Right lobe of liver (tissue), 6 donors: ENCODE measurements at regions not wholly inside any gene's neighbourhood (a gene's known extent, or its start where the extent isn't known, plus 50 kb on each side); places are given as distances from the start of the nearest gene placed in this dataset.

Experiments
- ATAC-seq, 4 donors: fragments of 200-7000 bp; cut with Tn5 transposase; one replicate each; pipeline ENCODE4 v1.9.1; 2020; ENCODE audit warnings: mild to moderate bottlenecking in 4 of 4, moderate library complexity in 4 of 4
- DNase-seq, 3 donors: peaks; one replicate each; pipeline ENCODE4 v3.0.0-alpha.2; 2020
- H3K27ac ChIP-seq, 3 donors: fragments of 200-600 bp; one replicate each; pipeline ENCODE4 v1.8.0; 2022
- H3K27me3 ChIP-seq, 2 donors: fragments of 200-600 bp; one replicate each; pipeline ENCODE4 v1.8.0; 2022
- H3K36me3 ChIP-seq, 4 donors: fragments of 200-600 bp; sonication (generic) in 1 of 4; one replicate each; pipeline versions ENCODE4 v1.5.1 to v1.8.0; 2017 to 2022; ENCODE audit warnings: control low read depth in 1 of 4
- H3K4me1 ChIP-seq, 4 donors: fragments of 200-600 bp; sonication (generic) in 1 of 4; one replicate each; pipeline versions ENCODE4 v1.5.1 to v1.8.0; 2017 to 2022; ENCODE audit warnings: control low read depth in 1 of 4
- H3K4me3 ChIP-seq, 3 donors: fragments of 200-600 bp; one replicate each; pipeline ENCODE4 v1.8.0; 2022
- H3K9me3 ChIP-seq, 4 donors: fragments of 200-600 bp; sonication (generic) in 1 of 4; one replicate each; pipeline versions ENCODE4 v1.5.1 to v1.8.0; 2017 to 2022; ENCODE audit warnings: control low read depth in 1 of 4
- POLR2A ChIP-seq: fragments of 450-650 bp; IDR thresholded peaks from one replicate; pipeline ENCODE4 v1.6.1; 2017; ENCODE audit warnings: antibody characterized with exemption, mild to moderate bottlenecking
- WGBS: methylation state at CpG from one replicate; pipeline ENCODE4 v1.1.6; 2018; ENCODE audit warnings: low coverage, low lambda C conversion rate; ENCODE audit not compliant: insufficient coverage; ENCODE audit errors: missing lambda C conversion rate; 5-methylcytosine and 5-hydroxymethylcytosine counted together
- intact Hi-C, 2 donors: fragments of 100-400 bp; cut with DNase I; formaldehyde crosslinking; loops; one replicate each; pipeline versions ENCODE4 v1.11.2 to v1.14.1; 2022
- TF ChIP-seq, protein P1 (sequence below), 4 donors: fragments of 200-600 bp in 3 of 4; fragments of 450-650 bp in 1 of 4; IDR thresholded peaks; one replicate each; pipeline versions ENCODE4 v1.5.1 to v1.8.0; 2016 to 2022; ENCODE audit warnings: antibody characterized with exemption in 4 of 4, mild to moderate bottlenecking in 2 of 4
- donor health status: DM: no; HTN: yes; CAD: no.
- donor health status: DM: no; HTN: no; CAD: no.
- donor health status: DM: no; HTN: no; CAD: no.
- donor health status: DM: no; HTN: yes; CAD: no.
- donor health status: DM: no; HTN: yes; CAD: no.

DNA sequence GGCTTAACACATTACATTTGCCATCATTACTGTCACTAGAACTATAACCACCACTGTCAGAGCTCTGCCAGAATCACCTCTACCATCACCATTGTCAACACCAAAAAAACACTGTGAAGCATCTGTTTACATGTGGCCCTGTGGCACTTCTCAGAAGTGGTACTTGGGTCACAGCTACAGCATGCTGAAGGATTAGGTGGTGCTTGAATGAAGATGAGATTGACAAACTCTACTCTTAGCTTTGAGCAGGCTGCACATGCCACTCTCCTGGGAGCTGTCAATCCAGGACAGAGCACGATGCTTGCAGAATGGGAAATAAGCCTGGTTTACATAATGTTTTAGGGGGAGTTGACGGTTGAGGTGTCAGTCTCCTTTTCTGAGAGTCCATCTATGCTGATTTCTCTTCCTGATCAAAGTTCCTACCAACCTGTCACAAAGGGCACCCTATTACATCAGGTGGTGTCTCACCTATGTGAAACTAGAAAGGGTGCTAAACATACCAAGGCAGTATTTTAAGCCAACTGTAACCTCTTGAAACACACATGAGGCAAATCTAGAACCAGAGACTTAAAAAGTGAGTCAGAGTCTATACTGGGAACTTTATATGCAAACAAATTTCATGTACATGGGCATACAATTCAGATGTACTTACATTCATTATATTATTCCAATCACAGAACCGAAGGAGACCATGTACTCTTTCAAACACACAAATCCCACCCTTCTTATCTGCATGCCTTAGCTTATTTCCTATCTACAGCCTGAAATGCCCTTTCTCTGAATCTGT lies 258.7 kb downstream of the EMP1 start:
- intact Hi-C loops = no loop called here
- DNase-seq (no peak), ATAC-seq (no peak)
- 82% methylated on average over 3 of the region's 3 CpGs for WGBS
- Histone ChIP-seq H3K36me3 (no peaks in the 10 kb centered on the region), H3K4me3 (no peak overlapping the region), H3K4me1 (peaks cover 0 to 4% (median 0%) of the 10 kb centered on the region in 4 donors), H3K9me3 (no peaks in the 10 kb centered on the region), H3K27me3 (no peaks in the 10 kb centered on the region), H3K27ac (no peak overlapping the region)
- TF ChIP-seq, protein P1, sequence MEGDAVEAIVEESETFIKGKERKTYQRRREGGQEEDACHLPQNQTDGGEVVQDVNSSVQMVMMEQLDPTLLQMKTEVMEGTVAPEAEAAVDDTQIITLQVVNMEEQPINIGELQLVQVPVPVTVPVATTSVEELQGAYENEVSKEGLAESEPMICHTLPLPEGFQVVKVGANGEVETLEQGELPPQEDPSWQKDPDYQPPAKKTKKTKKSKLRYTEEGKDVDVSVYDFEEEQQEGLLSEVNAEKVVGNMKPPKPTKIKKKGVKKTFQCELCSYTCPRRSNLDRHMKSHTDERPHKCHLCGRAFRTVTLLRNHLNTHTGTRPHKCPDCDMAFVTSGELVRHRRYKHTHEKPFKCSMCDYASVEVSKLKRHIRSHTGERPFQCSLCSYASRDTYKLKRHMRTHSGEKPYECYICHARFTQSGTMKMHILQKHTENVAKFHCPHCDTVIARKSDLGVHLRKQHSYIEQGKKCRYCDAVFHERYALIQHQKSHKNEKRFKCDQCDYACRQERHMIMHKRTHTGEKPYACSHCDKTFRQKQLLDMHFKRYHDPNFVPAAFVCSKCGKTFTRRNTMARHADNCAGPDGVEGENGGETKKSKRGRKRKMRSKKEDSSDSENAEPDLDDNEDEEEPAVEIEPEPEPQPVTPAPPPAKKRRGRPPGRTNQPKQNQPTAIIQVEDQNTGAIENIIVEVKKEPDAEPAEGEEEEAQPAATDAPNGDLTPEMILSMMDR (IDR thresholded peaks at IDR 0.05) = no peak
- no peak for TF ChIP-seq POLR2A

GRCh38 chr12:13452955-13453570 lies 256.5 kb downstream of the EMP1 start:
- no peak overlapping the region for H3K4me3 ChIP-seq
- no peak overlapping the region for H3K27ac ChIP-seq
- TF ChIP-seq, protein P1 (IDR thresholded peaks at IDR 0.05) = no peak
- no peak for TF ChIP-seq POLR2A
- no peaks in the 10 kb centered on the region for H3K27me3 ChIP-seq
- H3K4me1 ChIP-seq = peaks cover 0 to 11% (median 0%) of the 10 kb centered on the region in 4 donors
- H3K36me3 ChIP-seq = no peaks in the 10 kb centered on the region
- ATAC-seq = no peak
- intact Hi-C loops = no loop called here
- no peak for DNase-seq
- no peaks in the 10 kb centered on the region for H3K9me3 ChIP-seq
- WGBS = 88% methylated on average over 4 of the region's 4 CpGs

DNA sequence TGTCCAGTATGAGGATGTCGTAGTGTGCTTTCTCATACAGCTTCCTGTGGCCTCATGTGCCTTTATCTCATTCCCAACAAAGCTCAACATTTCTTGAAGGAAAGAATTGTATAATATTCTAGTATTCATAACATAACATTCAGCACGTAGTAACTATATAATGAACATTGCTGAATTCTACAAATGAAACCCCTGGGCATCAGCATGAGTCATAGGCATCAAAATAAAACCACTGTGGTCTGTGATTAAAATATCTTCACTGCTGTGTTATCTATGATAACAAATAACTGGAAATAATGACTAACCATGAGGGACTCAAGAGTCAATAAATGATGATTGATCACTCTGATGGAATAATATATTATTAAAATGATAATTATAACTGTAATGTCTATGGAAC lies 255.2 kb downstream of the EMP1 start:
- TF ChIP-seq, protein P1 (IDR thresholded peaks at IDR 0.05) = no peak
- TF ChIP-seq POLR2A = no peak
- no peaks in the 10 kb centered on the region for H3K27me3 ChIP-seq
- intact Hi-C loops = no loop called here
- no peak overlapping the region for H3K27ac ChIP-seq
- H3K9me3 ChIP-seq = no peaks in the 10 kb centered on the region
- no peak for DNase-seq
- no peak overlapping the region for H3K4me3 ChIP-seq
- 76% methylated on average over 2 of the region's 2 CpGs for WGBS
- H3K36me3 ChIP-seq = no peaks in the 10 kb centered on the region
- H3K4me1 ChIP-seq = peaks cover 0 to 11% (median 0%) of the 10 kb centered on the region in 4 donors
- no peak for ATAC-seq

GRCh38 chr12:13450231-13451080 lies 253.9 kb downstream of the EMP1 start:
- Histone ChIP-seq H3K36me3 (no peaks in the 10 kb centered on the region), H3K27ac (no peak overlapping the region), H3K9me3 (no peaks in the 10 kb centered on the region), H3K27me3 (no peaks in the 10 kb centered on the region), H3K4me3 (no peak overlapping the region), H3K4me1 (peaks cover 0 to 11% (median 0%) of the 10 kb centered on the region in 4 donors)
- intact Hi-C loops = no loop called here
- 45% methylated on average over 2 of the region's 2 CpGs for WGBS
- DNase-seq (peak in 2 of 3 donors; percentile 78 to 79), ATAC-seq (peak; percentile 62 to 90 (median 84))
- TF ChIP-seq, protein P1 (IDR thresholded peaks at IDR 0.05) = no peak
- no peak for TF ChIP-seq POLR2A
